GM21786 (cell line): ENCODE measurements at regions not wholly inside any gene's neighbourhood (a gene's known extent, or its start where the extent isn't known, plus 50 kb on each side); places are given as distances from the start of the nearest gene placed in this dataset.

Source experiments
- ATAC-seq: cut with Tn5 transposase; IDR thresholded peaks from one replicate; pipeline ENCODE4 v1.9.1; 2021; ENCODE audit not compliant: unreplicated experiment

DNA sequence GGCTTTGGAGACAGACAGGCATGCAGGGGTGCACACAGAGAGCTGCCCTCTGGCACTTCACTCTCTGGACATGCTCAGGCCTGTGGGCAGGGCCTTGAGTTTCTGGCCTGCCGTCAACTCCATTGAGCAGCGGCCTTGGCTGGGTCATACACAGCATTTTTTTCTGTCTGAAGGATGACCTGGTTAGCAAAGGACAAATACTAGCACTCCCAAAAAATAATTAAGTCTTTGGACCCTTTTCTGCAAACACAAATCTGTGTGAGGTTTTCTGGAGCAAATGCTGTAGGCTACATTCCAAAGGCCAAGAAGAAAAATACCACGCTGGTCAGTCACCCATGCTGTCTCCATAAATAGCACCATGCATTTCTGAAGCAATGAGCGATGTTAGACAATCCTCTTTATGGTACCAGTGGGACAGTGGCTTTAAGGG is 124.7 kb upstream of the CTAGE1 start:
- no peak for ATAC-seq

DNA sequence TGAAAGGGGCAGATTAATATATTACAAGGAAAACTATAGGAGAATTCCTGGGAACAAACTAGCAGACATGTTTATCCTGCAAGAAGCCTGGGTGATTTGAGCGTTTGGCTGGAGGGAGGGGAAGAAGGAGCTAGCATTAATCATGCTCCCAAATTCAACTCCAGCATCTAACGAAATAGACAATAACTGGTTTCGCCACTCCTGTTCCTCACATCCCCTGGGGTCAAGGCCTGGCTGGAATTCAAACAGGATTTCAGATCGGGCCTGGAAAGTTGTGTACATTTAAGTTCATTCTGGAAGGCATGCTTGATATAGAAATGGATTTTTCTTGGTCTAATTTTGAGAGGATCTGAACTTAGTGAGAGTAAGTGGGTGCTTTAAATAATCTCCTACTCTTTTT is 126.1 kb upstream of the CTAGE1 start:
- ATAC-seq: no peak

DNA sequence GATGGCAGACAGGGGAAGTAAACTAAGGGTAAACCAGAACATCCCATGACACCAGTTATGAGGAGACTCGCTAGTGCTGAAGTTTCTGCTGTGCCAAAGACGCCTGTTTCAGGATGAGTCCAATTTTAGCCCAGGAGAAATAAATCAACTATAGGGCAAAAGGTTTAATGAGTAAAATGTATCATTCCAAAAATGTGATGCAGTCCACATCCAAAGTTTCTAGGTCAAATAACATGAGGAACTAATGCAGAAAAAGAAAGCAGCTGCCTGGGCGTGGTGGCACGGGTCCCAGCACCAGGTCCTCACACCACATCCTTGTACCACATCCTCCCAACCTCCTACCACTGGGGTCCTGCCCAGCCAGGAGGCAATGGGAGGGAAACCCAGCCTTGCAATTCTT is 126.9 kb upstream of the CTAGE1 start:
- ATAC-seq: no peak

DNA sequence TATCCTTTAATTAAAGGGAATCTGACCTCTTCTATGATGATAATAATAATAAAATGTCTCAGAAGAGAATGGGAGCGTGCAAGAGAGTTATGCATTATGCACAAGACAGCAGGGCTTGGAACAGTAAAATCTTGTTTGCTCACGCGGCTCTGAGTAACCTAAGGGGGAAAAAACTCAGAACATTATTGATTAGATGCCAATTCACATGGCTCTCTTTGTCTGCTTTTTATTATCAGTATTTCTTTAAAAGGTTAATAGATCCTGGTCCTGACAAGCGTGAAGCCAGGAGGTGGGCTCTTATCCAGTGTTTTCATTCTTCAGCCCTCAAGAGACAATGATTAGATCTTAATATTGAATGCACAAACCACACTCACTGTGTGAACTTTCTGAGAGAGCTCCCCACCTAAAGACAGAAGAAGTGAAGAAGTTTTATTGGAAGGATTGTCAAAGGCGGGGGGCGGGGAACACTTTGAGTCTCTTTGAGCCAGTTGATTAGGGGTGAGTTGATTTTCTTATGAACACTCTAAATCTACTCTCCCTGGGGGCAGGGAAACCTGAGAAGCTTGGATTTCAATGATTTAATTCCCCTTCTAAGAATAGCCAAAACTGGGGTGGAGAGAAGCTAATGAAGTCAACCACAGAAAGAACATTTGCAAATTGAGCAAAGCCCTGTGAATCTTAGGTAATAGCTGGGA is 127.5 kb upstream of the CTAGE1 start:
- no peak for ATAC-seq

DNA sequence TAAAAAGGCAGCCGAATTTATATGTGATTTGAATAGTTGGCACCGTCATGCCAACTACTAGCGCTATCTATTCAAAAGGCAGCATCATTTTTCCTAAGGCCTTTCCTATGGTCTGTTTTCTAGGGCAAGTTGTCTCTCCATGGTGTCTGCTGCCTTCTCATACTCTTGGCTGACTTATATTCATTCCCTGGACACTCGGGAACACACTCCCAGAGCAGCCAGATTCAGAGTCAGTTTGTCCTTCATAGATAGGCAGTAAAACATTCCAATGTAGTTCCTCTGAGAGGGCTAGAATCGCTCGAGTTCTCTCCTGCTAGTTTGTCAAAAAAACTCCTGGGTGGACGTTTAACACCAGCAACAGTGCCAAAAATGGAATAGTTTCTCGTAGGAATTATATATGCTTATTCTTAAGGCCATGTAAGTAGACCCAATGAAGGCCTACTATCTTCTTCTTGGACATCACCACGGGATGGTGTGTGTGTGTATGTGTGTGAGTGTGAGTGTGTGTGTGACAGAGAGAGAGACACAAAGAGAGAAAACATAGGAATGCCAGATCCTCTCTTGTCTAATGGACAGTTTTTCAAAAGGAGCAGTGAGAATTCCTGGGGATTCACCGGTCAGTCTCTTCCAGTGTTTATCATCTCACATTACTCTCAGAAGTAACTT is 129.3 kb upstream of the CTAGE1 start:
- no peak for ATAC-seq

DNA sequence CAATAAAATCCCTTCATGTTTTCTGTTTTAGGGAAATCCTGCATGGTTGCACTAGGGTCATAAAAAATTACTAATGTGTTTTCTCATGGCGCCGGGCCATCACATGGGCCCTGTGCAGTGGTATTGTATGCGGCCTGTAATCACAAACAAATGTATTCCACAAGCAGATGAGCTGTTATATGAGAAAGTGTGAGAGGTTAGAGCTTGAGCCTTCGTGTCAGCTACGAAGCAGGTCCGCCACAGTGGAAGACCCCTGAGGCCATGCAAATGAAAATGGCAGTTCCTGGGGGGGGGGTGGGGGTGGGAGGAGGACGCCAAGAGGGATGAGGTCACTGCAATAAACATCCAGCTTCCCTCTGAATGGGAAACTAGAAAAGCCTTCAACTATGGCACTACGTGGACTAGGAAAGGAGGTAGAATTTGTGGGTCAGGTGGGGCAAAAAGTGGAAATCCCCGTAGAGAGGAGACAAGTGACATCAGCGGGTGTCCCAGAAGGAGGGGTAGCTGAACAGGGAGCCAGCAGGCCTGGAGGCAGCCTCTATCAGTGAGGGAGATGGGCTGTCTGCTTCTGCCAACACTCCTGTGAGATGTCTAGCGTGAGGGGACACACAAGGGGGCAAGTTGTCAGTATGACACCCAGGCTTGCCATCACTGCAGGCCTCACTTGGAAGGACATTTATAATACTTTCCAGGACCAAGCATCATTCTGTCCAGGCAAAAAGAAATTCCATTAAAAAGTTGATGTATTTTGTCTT is 130.3 kb upstream of the CTAGE1 start:
- ATAC-seq: no peak

DNA sequence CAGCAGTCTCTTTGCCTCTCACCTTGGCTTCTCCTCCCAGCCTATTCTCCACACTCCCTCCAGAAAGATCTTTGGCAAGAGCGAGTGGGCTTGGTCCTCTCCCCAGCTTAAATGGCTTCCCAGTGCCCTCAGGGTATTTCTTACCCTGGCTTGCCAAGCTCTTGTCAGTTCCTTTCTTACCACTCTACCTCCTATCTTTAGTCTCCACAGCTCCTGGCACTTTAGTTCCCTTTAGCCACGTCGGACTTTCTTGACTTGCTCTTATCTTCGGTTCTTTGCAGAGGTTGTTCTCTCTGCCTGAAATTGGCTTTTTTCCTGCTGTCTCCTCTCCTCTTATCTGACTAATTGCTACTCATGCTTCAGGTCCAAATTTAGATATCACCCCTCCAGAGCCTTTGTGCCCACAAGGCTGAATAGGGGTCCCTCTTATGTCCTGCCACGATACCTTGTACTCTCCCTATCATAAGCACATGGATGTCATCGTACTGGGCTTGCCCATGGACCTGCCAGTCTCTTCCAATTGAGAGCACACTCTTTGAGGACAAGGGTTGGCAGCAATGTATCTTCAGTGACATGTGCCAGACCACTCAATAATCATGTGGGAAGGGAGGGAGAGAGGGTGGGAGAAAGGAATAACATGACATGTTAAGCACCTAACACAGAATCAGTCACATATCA is 131.7 kb upstream of the CTAGE1 start:
- no peak for ATAC-seq

DNA sequence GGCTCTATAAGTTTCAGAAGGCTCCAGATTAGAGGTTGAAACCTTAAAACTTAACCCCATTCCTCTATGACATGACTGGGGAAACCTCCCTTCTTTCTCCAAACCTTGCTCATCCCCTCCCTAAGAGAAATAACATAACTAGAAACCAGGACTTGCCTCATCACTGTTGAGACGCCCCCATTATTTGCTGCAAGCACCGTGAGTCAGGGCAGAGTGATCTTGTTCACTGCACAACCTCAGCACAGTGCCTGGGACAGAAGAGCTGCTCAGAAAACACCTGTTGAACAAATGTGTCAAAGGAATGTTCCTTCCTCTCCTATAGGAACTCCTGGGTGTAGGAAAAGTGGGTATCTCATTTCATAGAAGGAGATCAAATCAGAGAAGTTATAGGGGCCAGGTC is 132.7 kb upstream of the CTAGE1 start:
- ATAC-seq: no peak

DNA sequence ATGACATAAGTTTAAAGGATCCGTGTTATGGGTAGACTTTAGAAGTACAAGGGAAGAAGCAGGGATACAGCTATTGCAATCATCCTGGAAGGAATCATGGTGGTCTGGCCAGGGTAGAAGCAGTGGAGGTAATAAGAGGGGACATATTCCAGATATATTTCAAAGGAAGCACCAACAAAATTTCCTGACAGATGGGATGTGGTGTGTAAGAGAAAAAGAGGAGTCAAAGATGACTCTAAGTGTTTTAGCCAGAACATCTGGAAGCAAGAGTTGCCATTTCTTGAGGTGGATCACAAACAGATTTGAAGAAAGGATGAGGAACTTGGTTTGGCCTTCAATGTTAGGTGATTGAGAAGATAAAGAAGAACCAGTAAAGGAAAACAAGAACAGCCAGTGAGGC is 133.1 kb upstream of the CTAGE1 start:
- no peak for ATAC-seq

DNA sequence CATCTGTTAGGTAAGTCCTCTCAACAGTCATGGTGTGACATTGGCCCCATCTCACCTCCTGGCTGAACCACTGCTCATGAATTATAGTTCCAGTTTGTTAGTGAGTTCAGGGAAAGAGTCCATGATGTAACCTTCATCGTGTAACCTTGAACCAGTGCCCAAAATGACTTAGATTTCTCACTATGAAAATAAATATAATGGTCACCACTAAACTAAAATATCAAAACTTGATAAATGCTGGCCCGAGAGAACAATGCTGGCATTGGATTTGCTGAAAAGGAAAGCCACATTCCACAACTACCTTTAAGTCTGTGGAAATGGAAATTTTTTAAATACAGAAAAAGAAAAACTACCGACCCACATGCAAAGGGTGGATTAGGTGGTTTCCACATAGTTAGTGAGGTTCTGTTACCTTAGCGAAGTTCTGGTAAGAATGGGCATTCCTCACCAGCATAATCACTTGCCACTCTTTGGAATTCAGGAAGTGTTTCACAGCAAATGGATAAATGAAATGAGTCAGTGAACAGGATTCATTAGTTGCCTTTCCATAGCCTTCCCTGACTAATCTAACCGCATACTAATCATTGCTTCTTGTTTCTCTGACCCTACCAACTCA is 133.9 kb upstream of the CTAGE1 start:
- no peak for ATAC-seq

DNA sequence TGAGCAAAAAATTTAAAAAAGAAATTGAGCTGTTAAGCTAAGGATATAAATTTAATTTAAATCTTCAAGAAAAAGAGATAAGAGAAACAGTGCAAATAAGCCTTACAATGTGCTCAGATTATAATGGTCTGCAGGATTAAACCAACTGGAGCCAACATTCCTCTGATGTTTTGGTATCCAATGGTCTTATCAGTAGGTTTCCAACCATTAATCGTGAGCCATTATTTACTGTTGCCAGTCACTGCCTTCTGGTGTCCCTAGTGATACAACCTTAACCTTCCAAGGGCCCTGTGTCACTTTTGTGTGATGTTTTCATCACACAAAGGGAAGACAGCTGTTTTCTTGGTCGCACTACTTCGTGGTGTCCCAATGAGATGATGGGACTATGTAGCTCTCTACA is 134.5 kb upstream of the CTAGE1 start:
- no peak for ATAC-seq

DNA sequence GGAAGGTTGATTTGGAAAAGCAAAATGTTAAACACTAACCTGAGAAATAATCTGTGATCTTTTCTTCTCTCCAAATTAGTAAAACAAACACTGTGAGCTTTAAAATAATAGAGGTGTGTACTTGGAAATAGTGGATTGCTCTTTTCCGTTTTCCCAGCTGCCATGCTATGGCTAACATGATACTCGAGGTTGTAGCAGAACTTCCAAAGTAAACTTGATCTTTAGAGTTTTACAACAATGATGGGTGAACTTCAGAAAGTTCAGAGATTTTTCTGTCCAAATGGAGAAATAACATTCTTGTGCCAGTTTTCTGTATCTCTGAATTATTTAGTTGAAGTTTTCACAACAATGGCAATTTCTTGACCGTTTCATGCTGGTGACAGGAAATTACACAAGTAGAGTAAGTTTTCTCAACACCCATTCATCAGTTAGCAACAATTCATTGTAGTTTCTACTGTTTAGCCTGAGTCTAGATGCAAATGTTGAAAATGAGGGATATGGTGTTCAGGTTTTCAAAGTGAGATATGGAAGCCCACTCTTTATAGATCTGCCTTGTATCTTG is 135.3 kb upstream of the CTAGE1 start:
- ATAC-seq: no peak

DNA sequence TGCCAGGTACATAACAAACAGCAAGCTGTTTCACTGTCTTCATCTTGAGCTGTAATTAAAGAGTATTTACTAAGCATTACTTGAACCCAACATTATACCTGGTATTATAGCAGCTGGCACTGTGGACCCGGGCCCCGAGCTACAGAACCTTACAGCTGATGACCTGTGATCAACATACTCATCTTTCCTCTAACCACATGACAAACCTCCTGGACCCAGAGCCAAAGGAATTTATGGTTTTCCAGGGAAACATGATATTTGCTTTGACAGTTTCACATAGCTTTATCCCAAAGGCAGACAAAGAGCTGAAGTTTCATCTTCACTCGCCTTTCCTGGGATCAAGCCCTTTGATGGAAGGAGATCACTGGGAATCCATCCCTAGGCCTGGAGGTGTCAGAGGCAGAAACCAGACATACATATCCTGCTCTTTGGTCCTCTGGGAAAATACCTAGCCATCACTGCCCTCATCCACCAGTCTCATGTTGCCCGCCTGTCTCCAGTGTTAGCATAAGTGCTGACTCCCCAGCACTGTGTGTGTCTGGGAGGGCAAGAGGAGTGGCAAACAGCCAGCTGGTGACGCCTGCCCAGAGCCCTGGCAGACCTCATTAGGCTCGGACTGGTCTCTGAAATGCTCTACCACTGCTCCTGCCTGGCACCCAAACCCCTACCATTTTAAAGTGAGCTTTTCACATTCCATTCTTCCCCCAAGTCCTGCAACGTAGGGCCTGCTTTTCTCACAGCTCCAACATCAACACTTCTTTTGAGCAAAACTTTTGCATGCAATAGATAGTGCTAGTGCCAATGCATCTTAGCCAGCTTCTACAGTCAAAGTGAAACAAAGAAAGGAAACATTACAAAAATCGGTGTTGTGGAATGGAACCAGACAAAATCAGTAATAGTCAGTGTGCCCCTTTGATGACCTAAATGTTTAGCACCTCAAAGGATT is 138.8 kb upstream of the CTAGE1 start:
- no peak for ATAC-seq

DNA sequence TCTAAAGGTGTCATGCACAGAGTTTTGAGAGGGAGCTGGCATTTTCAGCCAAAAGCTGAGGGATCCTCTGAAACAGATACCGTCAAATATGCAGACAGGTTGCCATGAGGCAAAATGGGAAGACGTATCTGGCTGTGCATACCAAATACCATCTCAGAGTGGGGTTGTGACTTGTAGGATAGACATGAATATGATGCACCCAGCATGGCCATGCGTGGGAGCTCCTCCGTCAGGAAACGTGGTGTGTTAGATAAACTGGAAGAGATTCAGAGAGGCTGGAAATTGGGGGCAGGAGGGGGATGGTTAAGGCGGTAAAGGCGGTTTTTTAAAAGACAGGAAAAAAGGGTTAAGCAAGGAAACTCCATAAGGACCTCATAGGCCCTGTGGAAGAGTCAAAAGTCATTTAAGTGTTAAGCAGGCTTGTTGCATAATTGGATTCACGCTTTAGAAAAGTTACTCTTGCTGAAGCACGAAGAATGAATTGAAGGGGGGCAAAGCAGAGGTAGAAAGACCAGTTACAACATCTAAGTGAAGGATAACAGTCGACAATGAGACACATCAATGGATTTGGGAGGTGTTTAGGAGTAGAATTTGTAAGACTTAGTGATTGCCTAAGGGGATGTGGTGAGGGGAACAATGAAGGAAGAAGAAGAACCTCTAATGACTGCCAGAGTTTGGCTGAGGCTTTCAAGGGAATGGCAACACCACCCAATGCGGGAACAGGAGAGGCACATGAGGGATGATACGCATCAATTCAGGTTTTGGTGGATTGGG is 139.6 kb upstream of the CTAGE1 start:
- no peak for ATAC-seq

DNA sequence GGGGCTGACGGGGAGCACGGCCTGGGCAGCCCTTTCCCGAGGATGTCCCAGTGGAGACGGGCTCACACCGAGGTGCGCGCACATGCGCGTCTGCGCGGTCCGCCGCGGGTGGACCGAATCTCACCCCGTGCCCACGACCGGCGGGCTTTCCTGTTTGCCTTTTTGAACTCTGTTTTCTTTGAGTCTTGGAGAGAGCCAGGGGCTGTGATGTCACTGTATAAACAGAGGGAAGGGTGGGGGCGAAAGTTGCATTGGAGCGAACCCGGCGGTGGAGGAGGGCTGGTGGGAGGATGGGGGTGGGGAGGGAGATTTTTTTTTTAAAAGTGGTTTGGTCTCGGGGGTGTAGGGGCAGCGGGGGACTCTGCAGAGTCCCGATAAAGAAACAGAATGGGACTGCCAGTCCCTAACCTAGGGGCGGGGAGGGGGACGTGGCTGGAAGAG is 141.2 kb upstream of the CTAGE1 start:
- ATAC-seq: no peak

DNA sequence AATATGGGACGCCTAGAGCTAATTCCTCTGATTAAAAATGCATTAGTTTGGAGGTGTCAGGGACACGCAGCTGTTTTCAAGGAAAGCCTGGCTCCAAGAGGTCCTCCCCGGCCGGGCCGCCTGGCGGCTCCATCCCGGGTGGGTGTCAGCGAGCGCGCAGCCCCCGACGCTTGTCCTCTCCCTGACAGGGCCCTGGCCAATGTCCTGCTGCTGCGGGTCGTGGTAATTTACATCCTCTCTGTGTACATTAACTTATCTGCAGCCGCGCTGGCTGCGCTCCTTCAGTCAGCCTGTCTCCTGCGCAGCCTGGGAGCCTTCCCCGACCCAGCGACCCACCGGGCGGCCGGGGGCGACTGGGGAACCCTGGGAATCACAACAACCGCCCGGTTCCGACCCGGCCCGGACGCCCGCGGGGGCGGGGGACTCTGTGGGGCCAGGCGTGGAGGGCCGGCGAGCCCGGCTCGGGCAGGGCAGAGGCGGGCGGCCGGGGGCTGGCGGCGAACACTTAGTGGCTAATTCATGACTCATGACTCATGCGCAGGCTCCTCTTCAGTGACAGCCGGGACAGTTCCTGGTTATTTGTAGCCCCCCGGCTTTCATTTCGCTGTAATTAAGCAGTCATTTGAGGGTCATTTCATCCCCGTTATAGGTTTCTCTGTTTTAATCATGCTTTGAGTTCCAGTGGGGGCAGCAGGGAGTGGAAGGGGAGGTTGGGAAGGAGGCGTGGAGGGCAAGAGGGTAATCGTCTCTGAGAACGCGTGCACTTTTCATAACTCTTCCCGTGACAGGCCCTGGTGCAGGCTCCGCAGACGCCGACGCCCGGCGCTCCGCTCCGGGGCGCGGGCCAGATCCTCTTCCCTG is 141.9 kb upstream of the CTAGE1 start:
- no peak for ATAC-seq

DNA sequence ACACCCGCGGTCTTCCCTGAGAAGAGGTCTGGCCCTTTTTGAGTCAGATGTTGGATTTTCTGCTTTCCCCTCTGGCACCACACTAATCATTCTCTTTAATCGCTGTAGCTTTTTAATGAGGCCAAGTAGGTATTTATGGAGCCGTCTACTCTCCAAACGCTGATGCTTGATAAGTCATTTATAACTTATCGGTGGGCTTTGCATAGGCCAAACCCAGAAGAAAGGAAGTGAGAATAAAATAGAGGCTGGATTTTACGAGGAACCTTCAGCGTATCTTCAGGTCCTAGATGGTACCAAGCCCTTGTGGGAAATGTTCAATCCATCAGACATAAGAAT is 142.5 kb upstream of the CTAGE1 start:
- no peak for ATAC-seq

DNA sequence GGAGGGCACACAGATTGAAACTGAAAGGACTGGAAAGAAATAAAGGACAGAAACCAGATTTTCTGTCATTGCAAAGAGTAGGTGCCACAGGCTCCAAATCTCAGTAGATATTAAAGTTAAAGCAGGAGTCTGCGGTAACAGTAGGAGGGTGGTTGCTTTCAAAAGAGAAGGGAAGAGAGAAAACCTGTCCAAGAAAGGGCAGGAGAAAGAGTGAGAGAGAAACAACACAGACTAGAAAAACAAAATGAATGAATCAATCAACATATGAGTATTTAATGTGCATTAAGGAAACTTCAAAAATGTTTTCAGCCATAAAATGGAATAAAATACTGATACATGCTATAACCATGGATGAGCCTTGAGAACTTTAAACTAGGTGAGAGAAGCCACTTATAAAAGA is 143.1 kb upstream of the CTAGE1 start:
- ATAC-seq: no peak
